GM12878 (cell line): ENCODE measurements at regions not wholly inside any gene's neighbourhood (a gene's known extent, or its start where the extent isn't known, plus 50 kb on each side); places are given as distances from the start of the nearest gene placed in this dataset.

Experiments used
- ATAC-seq: fragments of 200-7000 bp; cut with Tn5 transposase; 3 replicates; pipeline ENCODE4 v1.9.1; 2020; ENCODE audit warnings: mild to moderate bottlenecking, moderate library complexity
- BruUV-seq: library from RNA; stranded (reverse); fragments of 400-500 nt; replicated peaks from 2 replicates; lab custom pipeline; 2021; lab: Mats Ljungman, UMichigan
- CTCF ChIA-PET: fragments of 300-600 bp; sonication (Branson Sonifier 250); formaldehyde crosslinking; extraction: SDS; loops from one replicate; lab custom pipeline; 2021; ENCODE audit warnings: inconsistent platforms; lab: Yijun Ruan, JAX
- POLR2A ChIA-PET: fragments of 350-600 bp; formaldehyde crosslinking; extraction: SDS; loops from one replicate; lab custom pipeline; 2021; ENCODE audit warnings: inconsistent platforms; lab: Charles Lee
- RAD21 ChIA-PET: fragments of 300-600 bp; sonication (Branson Sonifier 250); formaldehyde crosslinking; loops from one replicate; lab custom pipeline; 2023; ENCODE audit warnings: antibody characterized with exemption; ENCODE audit not compliant: unreplicated experiment; lab: Charles Lee
- SMC1A ChIA-PET: fragments of 300-600 bp; sonication (Branson Sonifier 250); formaldehyde crosslinking; loops from one replicate; lab custom pipeline; 2023; ENCODE audit not compliant: unreplicated experiment, uncharacterized antibody; lab: Charles Lee
- DNase-seq: peaks from one replicate; pipeline ENCODE4 v3.0.0-alpha.2; 2011; ENCODE audit warnings: low read depth, low spot score
- FAIRE-seq: peaks from 3 replicates; lab custom pipeline; 2011; peaks lifted over from hg19 to GRCh38; lab: Jason Lieb, UNC
- H2AFZ ChIP-seq: 2 replicates; pipeline ENCODE4 v1.6.0; 2011; ENCODE audit warnings: low read depth, low read length, control low read depth; ENCODE audit not compliant: control insufficient read depth
- H3K27ac ChIP-seq: 2 replicates; pipeline ENCODE4 v1.5.1; 2011; ENCODE audit warnings: control low read depth; ENCODE audit not compliant: control insufficient read depth, insufficient read depth
- H3K27me3 ChIP-seq, 2 experiments: replicated peaks in 1 of 2; 2 replicates each; pipeline versions ENCODE4 v1.6.0 to v1.6.1; 2011; ENCODE audit warnings: low read length in 1 of 2; ENCODE audit not compliant: control insufficient read depth in 2 of 2, insufficient read depth in 2 of 2
- H3K36me3 ChIP-seq, 2 experiments: 2 replicates each; pipeline ENCODE4 v1.5.1; 2011; ENCODE audit warnings: low read length in 1 of 2; ENCODE audit not compliant: control insufficient read depth in 2 of 2, insufficient read depth in 2 of 2
- H3K4me1 ChIP-seq: 2 replicates; pipeline ENCODE4 v1.6.1; 2011; ENCODE audit warnings: mild to moderate bottlenecking, low read length, moderate library complexity, mixed read lengths; ENCODE audit not compliant: control insufficient read depth, insufficient read depth
- H3K4me2 ChIP-seq: 2 replicates; pipeline ENCODE4 v1.6.0; 2011; ENCODE audit warnings: control low read depth; ENCODE audit not compliant: control insufficient read depth, insufficient read depth
- H3K4me3 ChIP-seq: fragments of 200-600 bp; sonication (generic); 2 replicates; pipeline ENCODE4 v1.5.1; 2016
- H3K79me2 ChIP-seq: 2 replicates; pipeline ENCODE4 v1.6.0; 2011; ENCODE audit warnings: low read length; ENCODE audit not compliant: control insufficient read depth, insufficient read depth
- H3K9ac ChIP-seq: 2 replicates; pipeline ENCODE4 v1.8.0; 2011; ENCODE audit warnings: low read length, control low read depth, mixed read lengths; ENCODE audit not compliant: control insufficient read depth, insufficient read depth
- H3K9me3 ChIP-seq: replicated peaks from 3 replicates; pipeline ENCODE4 v1.5.1; 2011; ENCODE audit warnings: mild to moderate bottlenecking, low read length; ENCODE audit not compliant: control insufficient read depth, insufficient read depth
- H4K20me1 ChIP-seq: 2 replicates; pipeline ENCODE4 v1.6.0; 2011; ENCODE audit not compliant: control insufficient read depth, insufficient read depth
- BMI1 ChIP-seq: fragments of 450-650 bp; IDR thresholded peaks from 2 replicates; pipeline ENCODE4 v1.6.1; 2016; ENCODE audit warnings: mild to moderate bottlenecking, moderate library complexity, borderline replicate concordance
- JUNB ChIP-seq: IDR thresholded peaks from 2 replicates; pipeline ENCODE4 v1.6.1; 2016; ENCODE audit warnings: antibody characterized with exemption, mild to moderate bottlenecking
- NFIC ChIP-seq: IDR thresholded peaks from 2 replicates; pipeline ENCODE4 v1.6.1; 2012; ENCODE audit warnings: low read depth, mild to moderate bottlenecking, inconsistent platforms, low read length, moderate library complexity
- NFYA ChIP-seq: IDR thresholded peaks from 2 replicates; pipeline ENCODE4 v1.6.1; 2011; ENCODE audit warnings: low read depth, mild to moderate bottlenecking, low read length, improper control_type of control experiment, borderline replicate concordance
- WGBS: methylation state at CpG from one replicate; pipeline ENCODE4 v1.1.6; 2016; ENCODE audit warnings: low lambda C conversion rate; ENCODE audit not compliant: insufficient replicate concordance, insufficient coverage; ENCODE audit errors: missing lambda C conversion rate; 5-methylcytosine and 5-hydroxymethylcytosine counted together
- in situ Hi-C: fragments of 300-500 bp; cut with MboI; formaldehyde crosslinking; loops from 9 replicates; pipeline ENCODE4 v1.14.3; 2018; ENCODE audit warnings: mixed read lengths
- intact Hi-C: fragments of 100-400 bp; cut with micrococcal nuclease; formaldehyde crosslinking; loops from one replicate; pipeline ENCODE4 v1.14.2; 2022; ENCODE audit not compliant: unreplicated experiment
- TF ChIP-seq, protein P1 (sequence below): fragments of 450-650 bp; IDR thresholded peaks from 2 replicates; pipeline ENCODE4 v1.6.1; 2016; ENCODE audit warnings: mild to moderate bottlenecking, moderate library complexity, borderline replicate concordance
- TF ChIP-seq, protein P2 (sequence below): fragments of 450-650 bp; IDR thresholded peaks from 2 replicates; pipeline ENCODE4 v1.6.1; 2016; ENCODE audit warnings: mild to moderate bottlenecking

DNA sequence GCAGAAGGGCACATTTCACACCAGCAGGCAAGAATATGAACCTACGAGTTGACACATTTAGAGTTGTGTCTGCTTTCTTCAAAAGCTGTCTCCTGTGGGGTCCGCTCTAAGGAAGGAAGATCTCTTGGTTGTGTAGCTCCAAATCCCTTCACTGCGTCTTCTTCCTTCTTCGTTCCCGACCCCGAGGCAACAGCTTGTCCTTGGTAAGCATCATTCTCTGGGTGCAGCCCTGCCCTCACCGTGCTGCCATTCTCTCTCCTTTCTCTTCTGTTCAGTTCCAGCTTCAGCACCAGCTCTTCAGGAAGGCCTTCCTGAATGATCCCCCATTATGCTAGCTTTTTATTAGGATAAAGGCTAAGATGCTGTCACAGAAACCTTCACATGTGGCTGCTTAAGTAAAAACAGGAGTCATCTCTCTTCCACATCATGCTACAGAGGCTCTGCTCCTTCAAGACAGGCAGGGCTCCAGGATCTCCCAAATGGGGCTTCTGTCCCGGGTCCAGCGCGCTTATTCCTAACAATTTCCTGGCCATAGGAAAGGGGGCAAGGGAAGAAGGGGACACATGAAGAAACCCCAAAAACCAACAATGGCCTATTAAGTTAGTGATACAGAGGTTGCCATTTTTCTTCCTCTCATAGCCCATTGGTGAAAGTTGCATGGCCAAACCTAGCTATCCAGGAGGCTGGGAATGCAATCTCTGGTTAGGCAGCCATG, 52.2 kb upstream of the SHH start:
- TF ChIP-seq JUNB (no peak), BMI1 (no peak), NFYA (no peak), NFIC (no peak)
- TF ChIP-seq, protein P1, sequence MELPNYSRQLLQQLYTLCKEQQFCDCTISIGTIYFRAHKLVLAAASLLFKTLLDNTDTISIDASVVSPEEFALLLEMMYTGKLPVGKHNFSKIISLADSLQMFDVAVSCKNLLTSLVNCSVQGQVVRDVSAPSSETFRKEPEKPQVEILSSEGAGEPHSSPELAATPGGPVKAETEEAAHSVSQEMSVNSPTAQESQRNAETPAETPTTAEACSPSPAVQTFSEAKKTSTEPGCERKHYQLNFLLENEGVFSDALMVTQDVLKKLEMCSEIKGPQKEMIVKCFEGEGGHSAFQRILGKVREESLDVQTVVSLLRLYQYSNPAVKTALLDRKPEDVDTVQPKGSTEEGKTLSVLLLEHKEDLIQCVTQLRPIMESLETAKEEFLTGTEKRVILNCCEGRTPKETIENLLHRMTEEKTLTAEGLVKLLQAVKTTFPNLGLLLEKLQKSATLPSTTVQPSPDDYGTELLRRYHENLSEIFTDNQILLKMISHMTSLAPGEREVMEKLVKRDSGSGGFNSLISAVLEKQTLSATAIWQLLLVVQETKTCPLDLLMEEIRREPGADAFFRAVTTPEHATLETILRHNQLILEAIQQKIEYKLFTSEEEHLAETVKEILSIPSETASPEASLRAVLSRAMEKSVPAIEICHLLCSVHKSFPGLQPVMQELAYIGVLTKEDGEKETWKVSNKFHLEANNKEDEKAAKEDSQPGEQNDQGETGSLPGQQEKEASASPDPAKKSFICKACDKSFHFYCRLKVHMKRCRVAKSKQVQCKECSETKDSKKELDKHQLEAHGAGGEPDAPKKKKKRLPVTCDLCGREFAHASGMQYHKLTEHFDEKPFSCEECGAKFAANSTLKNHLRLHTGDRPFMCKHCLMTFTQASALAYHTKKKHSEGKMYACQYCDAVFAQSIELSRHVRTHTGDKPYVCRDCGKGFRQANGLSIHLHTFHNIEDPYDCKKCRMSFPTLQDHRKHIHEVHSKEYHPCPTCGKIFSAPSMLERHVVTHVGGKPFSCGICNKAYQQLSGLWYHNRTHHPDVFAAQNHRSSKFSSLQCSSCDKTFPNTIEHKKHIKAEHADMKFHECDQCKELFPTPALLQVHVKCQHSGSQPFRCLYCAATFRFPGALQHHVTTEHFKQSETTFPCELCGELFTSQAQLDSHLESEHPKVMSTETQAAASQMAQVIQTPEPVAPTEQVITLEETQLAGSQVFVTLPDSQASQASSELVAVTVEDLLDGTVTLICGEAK: no peak
- TF ChIP-seq, protein P2, sequence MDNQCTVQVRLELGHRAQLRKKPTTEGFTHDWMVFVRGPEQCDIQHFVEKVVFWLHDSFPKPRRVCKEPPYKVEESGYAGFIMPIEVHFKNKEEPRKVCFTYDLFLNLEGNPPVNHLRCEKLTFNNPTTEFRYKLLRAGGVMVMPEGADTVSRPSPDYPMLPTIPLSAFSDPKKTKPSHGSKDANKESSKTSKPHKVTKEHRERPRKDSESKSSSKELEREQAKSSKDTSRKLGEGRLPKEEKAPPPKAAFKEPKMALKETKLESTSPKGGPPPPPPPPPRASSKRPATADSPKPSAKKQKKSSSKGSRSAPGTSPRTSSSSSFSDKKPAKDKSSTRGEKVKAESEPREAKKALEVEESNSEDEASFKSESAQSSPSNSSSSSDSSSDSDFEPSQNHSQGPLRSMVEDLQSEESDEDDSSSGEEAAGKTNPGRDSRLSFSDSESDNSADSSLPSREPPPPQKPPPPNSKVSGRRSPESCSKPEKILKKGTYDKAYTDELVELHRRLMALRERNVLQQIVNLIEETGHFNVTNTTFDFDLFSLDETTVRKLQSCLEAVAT: no peak
- Histone ChIP-seq H4K20me1 (no peaks in the 10 kb centered on the region), H3K27ac (no peak overlapping the region), H3K4me3 (no peak overlapping the region), H2AFZ (no peak overlapping the region), H3K9me3 (no peaks in the 10 kb centered on the region), H3K27me3 (peaks cover 0 to 1% of the 10 kb centered on the region in 2 experiments; a peak in 2 of 4 replicates), H3K4me2 (no peak overlapping the region), H3K79me2 (no peaks in the 10 kb centered on the region), H3K4me1 (no peaks in the 10 kb centered on the region), H3K9ac (no peak overlapping the region), H3K36me3 (no peaks in the 10 kb centered on the region)
- FAIRE-seq: no peak
- WGBS: 30% methylated on average over 10 of the region's 10 CpGs
- no peak for ATAC-seq
- ChIA-PET SMC1A (interaction anchor here (1.2 kb wide), 1 partner anchor 954 kb away, joined by 3 read pairs; no protein-coding TSS in a partner anchor), POLR2A (no interaction called here), RAD21 (no interaction called here), CTCF (no interaction called here)
- no TSS peak for BruUV-seq
- in situ Hi-C loops (no loop called here), intact Hi-C loops (no loop called here)
- DNase-seq: no peak
